ENCODE measurements at regions not wholly inside any gene's neighbourhood (a gene's known extent, or its start where the extent isn't known, plus 50 kb on each side); places are given as distances from the start of the nearest gene placed in this dataset.
A peak's percentile ranks its signal among the peaks of the same experiment; 100 is the strongest.

- ATAC-seq (no peak), DNase-seq (no peak)
- intact Hi-C loops (cut with DNase I) = no loop called here
These were observed 72.1 kb upstream of the ARAP3 start for GRCh38 chr5:141753971-141754713.

GRCh38 chr5:141753143-141753970 lies 71.3 kb upstream of the ARAP3 start:
- intact Hi-C loops (cut with DNase I) = no loop called here
- ATAC-seq = peak in 1 of 2 donors; percentile 23
- no peak for DNase-seq

GRCh38 chr5:141747152-141748141 lies 65.4 kb upstream of the ARAP3 start:
- intact Hi-C loops (cut with DNase I) = no loop called here

GRCh38 chr5:141746395-141746794 lies 64.4 kb upstream of the ARAP3 start:
- no peak for ATAC-seq
- DNase-seq = no peak
- intact Hi-C loops (cut with DNase I) = no loop called here

More at GRCh38 chr5:141747152-141748141, 65.4 kb upstream of the ARAP3 start:
- ATAC-seq (peak; percentile 90 to 91), DNase-seq (peak; percentile 85)

- intact Hi-C loops (cut with DNase I) = no loop called here
- ATAC-seq (no peak), DNase-seq (no peak)
These were observed 63.4 kb upstream of the ARAP3 start for GRCh38 chr5:141745390-141745789.

GRCh38 chr5:141743866-141744272 lies 61.8 kb upstream of the ARAP3 start:
- ATAC-seq = no peak
- intact Hi-C loops (cut with DNase I) = no loop called here
- DNase-seq = no peak

GRCh38 chr5:141742866-141743851 lies 61.1 kb upstream of the ARAP3 start:
- ATAC-seq = peak in 1 of 2 donors; percentile 28
- DNase-seq = no peak
- intact Hi-C loops (cut with DNase I) = no loop called here

GRCh38 chr5:141742144-141742543 lies 60.1 kb upstream of the ARAP3 start:
- DNase-seq (no peak), ATAC-seq (no peak)
- intact Hi-C loops (cut with DNase I) = no loop called here

GRCh38 chr5:141740885-141741284 lies 58.9 kb upstream of the ARAP3 start:
- ATAC-seq (no peak), DNase-seq (no peak)
- intact Hi-C loops (cut with DNase I) = no loop called here

GRCh38 chr5:141737535-141737934 lies 55.5 kb upstream of the ARAP3 start:
- no peak for ATAC-seq
- intact Hi-C loops (cut with DNase I) = no loop called here
- no peak for DNase-seq

- intact Hi-C loops (cut with DNase I) = no loop called here
- DNase-seq (no peak), ATAC-seq (no peak)
These were observed 53.8 kb upstream of the ARAP3 start for GRCh38 chr5:141735823-141736222.

- ATAC-seq (peak; percentile 37 to 47), DNase-seq (peak; percentile 55)
- intact Hi-C loops (cut with DNase I) = no loop called here
These were observed 52.6 kb upstream of the ARAP3 start for GRCh38 chr5:141734501-141735229.

GRCh38 chr5:141733198-141733597 lies 51.2 kb upstream of the ARAP3 start:
- intact Hi-C loops (cut with DNase I) = no loop called here
- no peak for ATAC-seq
- DNase-seq = no peak

- ATAC-seq (no peak), DNase-seq (no peak)
- intact Hi-C loops (cut with DNase I) = no loop called here
These were observed 50.4 kb upstream of the ARAP3 start for GRCh38 chr5:141732417-141732816.

All from left cardiac atrium (tissue), 4 donors.